ENCODE measurements at regions not wholly inside any gene's neighbourhood (a gene's known extent, or its start where the extent isn't known, plus 50 kb on each side); places are given as distances from the start of the nearest gene placed in this dataset.

DNA sequence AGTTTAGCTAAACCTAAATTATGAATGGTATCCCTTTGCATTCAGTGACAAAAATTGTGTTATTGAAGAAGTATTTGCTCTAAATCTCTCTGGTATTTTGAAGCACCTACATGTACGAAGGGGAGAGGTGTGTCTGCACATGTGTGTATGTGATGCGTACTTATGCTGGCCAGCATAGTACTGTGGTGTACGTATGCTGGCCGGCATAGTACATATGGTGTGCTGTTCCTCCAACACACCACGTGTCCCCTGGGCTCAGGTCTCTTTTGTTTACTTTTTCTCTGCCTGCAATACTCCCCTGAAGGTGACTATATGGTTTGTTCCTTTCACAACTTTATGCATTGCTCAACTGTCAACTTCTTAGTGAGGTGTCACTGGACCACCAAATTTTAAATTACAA is 360.3 kb downstream of the CRPPA start:
- no peak for DNase-seq
- Histone ChIP-seq H3K27ac (ENCODE audit: low read depth in 2 of 2, low read length in 2 of 2) (no peak overlapping the region), H3K4me1 (ENCODE audit: control insufficient read depth in 2 of 3, insufficient read depth in 2 of 3, low read depth in 1 of 3, low read length in 3 of 3) (peaks cover 0 to 5% (median 0%) of the 10 kb centered on the region in 3 donors), H3K4me3 (ENCODE audit: low read length in 3 of 3) (no peak overlapping the region), H3K9me3 (ENCODE audit: control insufficient read depth in 2 of 3, insufficient read depth in 1 of 3, low read length in 3 of 3) (no peaks in the 10 kb centered on the region), H3K9ac (ENCODE audit: low read length in 3 of 3) (no peak overlapping the region), H3K36me3 (ENCODE audit: control insufficient read depth in 2 of 3, insufficient read depth in 3 of 3, low read length in 3 of 3) (no peaks in the 10 kb centered on the region), H3K27me3 (ENCODE audit: control insufficient read depth, insufficient read depth, low read length) (no peaks in the 10 kb centered on the region)
- TF ChIP-seq, protein P1, sequence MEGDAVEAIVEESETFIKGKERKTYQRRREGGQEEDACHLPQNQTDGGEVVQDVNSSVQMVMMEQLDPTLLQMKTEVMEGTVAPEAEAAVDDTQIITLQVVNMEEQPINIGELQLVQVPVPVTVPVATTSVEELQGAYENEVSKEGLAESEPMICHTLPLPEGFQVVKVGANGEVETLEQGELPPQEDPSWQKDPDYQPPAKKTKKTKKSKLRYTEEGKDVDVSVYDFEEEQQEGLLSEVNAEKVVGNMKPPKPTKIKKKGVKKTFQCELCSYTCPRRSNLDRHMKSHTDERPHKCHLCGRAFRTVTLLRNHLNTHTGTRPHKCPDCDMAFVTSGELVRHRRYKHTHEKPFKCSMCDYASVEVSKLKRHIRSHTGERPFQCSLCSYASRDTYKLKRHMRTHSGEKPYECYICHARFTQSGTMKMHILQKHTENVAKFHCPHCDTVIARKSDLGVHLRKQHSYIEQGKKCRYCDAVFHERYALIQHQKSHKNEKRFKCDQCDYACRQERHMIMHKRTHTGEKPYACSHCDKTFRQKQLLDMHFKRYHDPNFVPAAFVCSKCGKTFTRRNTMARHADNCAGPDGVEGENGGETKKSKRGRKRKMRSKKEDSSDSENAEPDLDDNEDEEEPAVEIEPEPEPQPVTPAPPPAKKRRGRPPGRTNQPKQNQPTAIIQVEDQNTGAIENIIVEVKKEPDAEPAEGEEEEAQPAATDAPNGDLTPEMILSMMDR (IDR thresholded peaks at IDR 0.05; ENCODE audit: borderline replicate concordance, extremely low read depth, insufficient read depth), result no peak
- FAIRE-seq, result no peak
- intact Hi-C loops (cut with DNase I), result no loop called here

DNA sequence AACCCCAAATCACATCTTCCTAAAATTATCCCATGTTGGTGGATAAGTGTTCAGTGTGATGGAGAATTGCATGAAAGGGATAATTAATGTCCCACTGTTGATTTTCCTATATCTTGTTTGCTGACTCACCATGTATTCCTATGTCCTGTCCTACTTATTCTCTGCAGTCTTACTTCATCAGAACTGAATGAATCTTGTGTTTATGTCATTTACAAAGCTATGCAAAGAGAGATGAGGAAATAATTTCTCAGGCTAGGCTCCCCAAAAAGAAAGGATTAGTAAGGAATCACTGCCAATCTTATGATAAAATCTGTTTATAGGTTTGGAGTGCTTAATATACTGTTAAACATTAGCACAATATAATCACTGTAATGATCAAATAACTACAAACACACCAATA is 360.8 kb downstream of the CRPPA start:
- TF ChIP-seq, protein P1 (IDR thresholded peaks at IDR 0.05; ENCODE audit: borderline replicate concordance, extremely low read depth, insufficient read depth), result no peak
- no peak for FAIRE-seq
- H3K9me3 ChIP-seq (ENCODE audit: control insufficient read depth in 2 of 3, insufficient read depth in 1 of 3, low read length in 3 of 3), result no peaks in the 10 kb centered on the region
- peaks cover 0 to 5% (median 0%) of the 10 kb centered on the region in 3 donors for H3K4me1 ChIP-seq (ENCODE audit: control insufficient read depth in 2 of 3, insufficient read depth in 2 of 3, low read depth in 1 of 3, low read length in 3 of 3)
- no peak for DNase-seq
- H3K9ac ChIP-seq (ENCODE audit: low read length in 3 of 3), result no peak overlapping the region
- H3K27ac ChIP-seq (ENCODE audit: low read depth in 2 of 2, low read length in 2 of 2), result no peak overlapping the region
- H3K27me3 ChIP-seq (ENCODE audit: control insufficient read depth, insufficient read depth, low read length), result no peaks in the 10 kb centered on the region
- H3K4me3 ChIP-seq (ENCODE audit: low read length in 3 of 3), result no peak overlapping the region
- intact Hi-C loops (cut with DNase I), result no loop called here
- H3K36me3 ChIP-seq (ENCODE audit: control insufficient read depth in 2 of 3, insufficient read depth in 3 of 3, low read length in 3 of 3), result no peaks in the 10 kb centered on the region

DNA sequence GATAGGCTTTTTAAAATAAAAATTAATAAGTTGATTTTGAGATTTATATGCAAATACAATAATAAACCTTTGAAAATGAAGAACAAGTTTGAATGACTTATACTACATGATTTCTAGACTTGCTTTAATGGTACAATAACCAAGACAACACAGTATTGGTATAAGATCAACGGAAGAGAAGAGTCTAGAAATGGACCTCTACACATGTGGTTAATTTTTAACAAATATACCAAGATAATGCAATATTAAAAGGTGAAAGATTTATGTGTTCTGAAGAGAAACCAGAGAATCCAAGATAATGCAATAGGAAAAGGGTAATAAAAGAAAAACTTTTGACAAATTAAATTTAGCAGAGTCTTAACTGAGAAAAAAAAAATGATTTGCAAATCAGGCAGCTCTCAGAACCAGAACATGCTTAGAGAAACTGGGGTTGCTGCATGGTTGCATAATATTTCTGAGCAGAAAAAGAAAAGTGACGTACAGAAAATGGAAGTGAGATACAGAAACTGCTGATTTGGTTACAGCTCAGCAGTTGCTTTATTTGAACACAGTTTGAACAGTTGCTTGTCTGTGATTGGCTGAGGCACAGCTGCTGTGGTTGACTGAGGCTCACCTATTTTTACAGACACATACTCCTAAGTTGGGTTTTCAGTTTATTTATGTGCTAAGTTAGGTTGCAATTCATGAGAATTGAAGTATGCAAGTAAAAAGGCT is 365.9 kb downstream of the CRPPA start:
- no peak overlapping the region for H3K4me3 ChIP-seq (ENCODE audit: low read length in 3 of 3)
- H3K27me3 ChIP-seq (ENCODE audit: control insufficient read depth, insufficient read depth, low read length), result no peaks in the 10 kb centered on the region
- no peak for DNase-seq
- H3K4me1 ChIP-seq (ENCODE audit: control insufficient read depth in 2 of 3, insufficient read depth in 2 of 3, low read depth in 1 of 3, low read length in 3 of 3), result no peaks in the 10 kb centered on the region
- H3K36me3 ChIP-seq (ENCODE audit: control insufficient read depth in 2 of 3, insufficient read depth in 3 of 3, low read length in 3 of 3), result no peaks in the 10 kb centered on the region
- H3K27ac ChIP-seq (ENCODE audit: low read depth in 2 of 2, low read length in 2 of 2), result no peak overlapping the region
- TF ChIP-seq, protein P1 (IDR thresholded peaks at IDR 0.05; ENCODE audit: borderline replicate concordance, extremely low read depth, insufficient read depth), result no peak
- FAIRE-seq, result peak; percentile 6
- intact Hi-C loops (cut with DNase I), result no loop called here
- H3K9ac ChIP-seq (ENCODE audit: low read length in 3 of 3), result no peak overlapping the region
- H3K9me3 ChIP-seq (ENCODE audit: control insufficient read depth in 2 of 3, insufficient read depth in 1 of 3, low read length in 3 of 3), result no peaks in the 10 kb centered on the region

Data from kidney (tissue), 13 donors.